GM13976 (cell line): ENCODE measurements at regions not wholly inside any gene's neighbourhood (a gene's known extent, or its start where the extent isn't known, plus 50 kb on each side); places are given as distances from the start of the nearest gene placed in this dataset.

Experiments
- DNase-seq: peaks from one replicate; pipeline ENCODE4 v3.0.0; 2012; ENCODE audit warnings: low spot score
- CTCF ChIP-seq: IDR thresholded peaks from 2 replicates; pipeline ENCODE4 v1.5.1; 2012; ENCODE audit warnings: borderline replicate concordance, mild to moderate bottlenecking; ENCODE audit not compliant: insufficient read depth; ENCODE audit errors: extremely low read depth, missing control alignments, control extremely low read depth
- in situ Hi-C: fragments of 300-500 bp; cut with MboI; formaldehyde crosslinking; loops from one replicate; pipeline ENCODE4 v1.12.0; 2022; ENCODE audit warnings: low sequenced_read_pairs, mixed read lengths, inconsistent platforms; ENCODE audit not compliant: unreplicated experiment

DNA sequence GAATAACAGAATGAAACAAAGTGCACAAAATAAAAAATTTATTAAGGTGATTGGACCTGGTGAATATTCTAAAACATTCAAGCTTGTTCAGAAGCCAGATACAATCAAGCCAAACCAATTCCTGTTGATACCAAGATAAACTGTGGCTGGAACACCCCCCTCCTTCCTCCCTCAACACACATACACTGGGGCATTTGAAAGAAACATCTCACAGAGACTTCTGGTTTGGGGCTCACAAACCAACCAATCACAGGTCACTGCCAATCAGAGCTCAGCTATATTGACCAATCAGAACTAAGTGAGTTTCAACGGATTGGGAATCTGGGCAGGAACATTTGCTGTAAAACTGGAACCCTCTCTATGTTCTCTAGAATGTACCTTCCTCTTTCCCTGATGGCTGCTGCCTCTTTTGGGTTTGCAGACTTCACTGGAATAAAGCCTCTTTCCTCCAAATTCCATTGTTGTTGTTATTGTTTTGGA is 340.6 kb upstream of the GOLIM4 start:
- in situ Hi-C loops: no loop called here
- no peak for TF ChIP-seq CTCF
- no peak for DNase-seq

DNA sequence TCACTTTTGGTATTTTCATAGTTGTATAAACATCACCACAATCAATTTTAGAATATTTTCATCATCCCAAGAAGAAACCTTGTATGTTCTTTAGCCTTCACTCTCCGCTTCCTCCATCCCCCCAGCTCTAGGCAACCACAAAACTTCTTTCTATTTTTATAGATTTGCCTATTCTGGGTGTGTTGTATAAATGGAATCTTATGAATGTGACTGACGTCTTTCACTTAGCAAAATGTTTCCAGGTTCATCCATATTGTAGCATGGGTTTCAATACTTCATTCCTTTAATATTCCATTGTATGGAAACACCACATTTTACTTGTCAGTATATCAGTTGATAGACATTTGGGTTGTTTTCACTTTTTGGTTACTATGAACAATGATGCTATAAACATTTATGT is 335.8 kb upstream of the GOLIM4 start:
- in situ Hi-C loops: no loop called here
- TF ChIP-seq CTCF: no peak
- no peak for DNase-seq

GRCh38 chr3:168427835-168428475 is 332.2 kb upstream of the GOLIM4 start:
- DNase-seq: no peak
- TF ChIP-seq CTCF: no peak
- in situ Hi-C loops: no loop called here

- TF ChIP-seq CTCF: no peak
- no peak for DNase-seq
- in situ Hi-C loops: no loop called here
Measured at GRCh38 chr3:168427156-168427555, 331.4 kb upstream of the GOLIM4 start.

GRCh38 chr3:168425936-168426595 is 330.3 kb upstream of the GOLIM4 start:
- no peak for TF ChIP-seq CTCF
- in situ Hi-C loops: no loop called here
- no peak for DNase-seq

GRCh38 chr3:168424059-168424734 is 328.5 kb upstream of the GOLIM4 start:
- in situ Hi-C loops: no loop called here
- DNase-seq: no peak
- no peak for TF ChIP-seq CTCF
